Spleen (tissue), 11 donors: ENCODE measurements at regions not wholly inside any gene's neighbourhood (a gene's known extent, or its start where the extent isn't known, plus 50 kb on each side); places are given as distances from the start of the nearest gene placed in this dataset.

Experiments
- DNase-seq: peaks from one replicate; pipeline ENCODE4 v3.0.0-alpha.2; 2020
- H3K27ac ChIP-seq, 8 donors: fragments of 200-600 bp; sonication (generic) in 7 of 8; 1 replicate in 4 of 8; 2 replicates in 4 of 8; pipeline versions ENCODE4 v1.5.0 to v1.8.0; 2016 to 2021; ENCODE audit warnings: inconsistent platforms in 4 of 8, mild to moderate bottlenecking in 4 of 8, moderate library complexity in 1 of 8
- H3K27me3 ChIP-seq, 7 donors: fragments of 200-600 bp; sonication (generic) in 6 of 7; replicated peaks in 1 of 7; 1 replicate in 4 of 7; 2 replicates in 3 of 7; pipeline versions ENCODE4 v1.5.0 to v1.8.0; 2016 to 2021; ENCODE audit warnings: inconsistent platforms in 3 of 7, mild to moderate bottlenecking in 1 of 7
- H3K36me3 ChIP-seq, 6 donors: fragments of 200-600 bp; sonication (generic) in 5 of 6; 1 replicate in 4 of 6; 2 replicates in 2 of 6; pipeline versions ENCODE4 v1.5.0 to v1.8.0; 2016 to 2021; ENCODE audit warnings: inconsistent platforms in 2 of 6
- H3K4me1 ChIP-seq, 6 donors: fragments of 200-600 bp; sonication (generic) in 5 of 6; 1 replicate in 3 of 6; 2 replicates in 3 of 6; pipeline versions ENCODE4 v1.5.0 to v1.8.0; 2016 to 2021; ENCODE audit warnings: inconsistent platforms in 3 of 6
- H3K4me3 ChIP-seq, 8 donors: fragments of 200-600 bp; sonication (generic) in 7 of 8; 1 replicate in 4 of 8; 2 replicates in 4 of 8; pipeline versions ENCODE4 v1.5.0 to v1.8.0; 2016 to 2021; ENCODE audit warnings: inconsistent platforms in 4 of 8, mild to moderate bottlenecking in 4 of 8, moderate library complexity in 2 of 8
- H3K9me3 ChIP-seq, 8 donors: fragments of 200-600 bp; sonication (generic) in 7 of 8; 1 replicate in 4 of 8; 2 replicates in 4 of 8; pipeline versions ENCODE4 v1.5.0 to v1.8.0; 2016 to 2021; ENCODE audit warnings: inconsistent platforms in 4 of 8
- CTCF ChIP-seq, 11 experiments: fragments of 200-600 bp in 7 of 11; fragments of 450-650 bp in 4 of 11; sonication (generic) in 4 of 11; IDR thresholded peaks in 8 of 11; conservative IDR thresholded peaks in 3 of 11; 1 replicate in 7 of 11; 2 replicates in 4 of 11; pipeline versions ENCODE4 v1.4.0 to v1.8.0; 2016 to 2021; ENCODE audit warnings: antibody characterized with exemption in 11 of 11, inconsistent platforms in 4 of 11, mild to moderate bottlenecking in 1 of 11
- POLR2A ChIP-seq, 3 donors: fragments of 450-650 bp; IDR thresholded peaks; one replicate each; pipeline ENCODE4 v1.5.1; 2017; ENCODE audit warnings: antibody characterized with exemption in 3 of 3, mild to moderate bottlenecking in 1 of 3
- POLR2AphosphoS5 ChIP-seq, 3 donors: sonication (generic); formaldehyde crosslinking; IDR thresholded peaks; one replicate each; pipeline ENCODE4 v1.5.1; 2017; ENCODE audit warnings: antibody characterized with exemption in 3 of 3
- WGBS, 5 donors: extraction: QIAGEN DNeasy Blood & Tissue Kit in 3 of 5; methylation state at CpG; one replicate each; pipeline versions ENCODE4 v1.1.5 to v1.1.7; 2013 to 2018; 5-methylcytosine and 5-hydroxymethylcytosine counted together
- intact Hi-C: fragments of 100-400 bp; cut with DNase I; formaldehyde crosslinking; loops from one replicate; pipeline ENCODE4 v1.15.0; 2023; ENCODE audit warnings: low total_unique reads
- donor health status: healthy with polysubstance abuse.
- donor health status: DM: no; HTN: no; CAD: no; lungs with moderate emphysema.
- donor health status: DM: no; HTN: no; CAD: no.
- donor health status: Bipolar disorder and iron deficiency.
- donor health status: healthy.
- donor health status: DM: no; HTN: no; CAD: no.
- donor health status: DM: yes; HTN: yes; CAD: no.

GRCh38 chr1:195958131-195958530 is 650.1 kb downstream of the KCNT2 start:
- Histone ChIP-seq H3K4me3 (no peak overlapping the region), H3K4me1 (no peaks in the 10 kb centered on the region), H3K27me3 (no peaks in the 10 kb centered on the region), H3K27ac (no peak overlapping the region), H3K36me3 (no peaks in the 10 kb centered on the region), H3K9me3 (no peaks in the 10 kb centered on the region)
- intact Hi-C loops = no loop called here
- DNase-seq = no peak
- 73 to 85% (median 82%) methylated on average over 4 of the region's 4 CpGs for WGBS, 5 donors
- no peak for TF ChIP-seq POLR2A (IDR thresholded peaks at IDR 0.05)
- TF ChIP-seq CTCF (IDR thresholded peaks at IDR 0.05 in 8 of 11, conservative IDR thresholded peaks at IDR 0.05 in 3 of 11) = no peak
- no peak for TF ChIP-seq POLR2AphosphoS5 (IDR thresholded peaks at IDR 0.05)

GRCh38 chr1:195956845-195957244 is 651.4 kb downstream of the KCNT2 start:
- Histone ChIP-seq H3K27ac (no peak overlapping the region), H3K4me1 (no peaks in the 10 kb centered on the region), H3K36me3 (no peaks in the 10 kb centered on the region), H3K4me3 (no peak overlapping the region), H3K9me3 (no peaks in the 10 kb centered on the region), H3K27me3 (no peaks in the 10 kb centered on the region)
- 84 to 89% (median 86%) methylated on average over 3 of the region's 3 CpGs for WGBS, 5 donors
- intact Hi-C loops = no loop called here
- no peak for DNase-seq
- TF ChIP-seq POLR2AphosphoS5 (IDR thresholded peaks at IDR 0.05) (no peak), POLR2A (IDR thresholded peaks at IDR 0.05) (no peak), CTCF (IDR thresholded peaks at IDR 0.05 in 8 of 11, conservative IDR thresholded peaks at IDR 0.05 in 3 of 11) (no peak)

- no peaks in the 10 kb centered on the region for H3K36me3 ChIP-seq
- 75 to 87% (median 83%) methylated on average over 6 of the region's 6 CpGs for WGBS, 5 donors
- no peak overlapping the region for H3K4me3 ChIP-seq
- no peaks in the 10 kb centered on the region for H3K27me3 ChIP-seq
- no peak overlapping the region for H3K27ac ChIP-seq
- intact Hi-C loops = no loop called here
- no peak for TF ChIP-seq CTCF (IDR thresholded peaks at IDR 0.05 in 8 of 11, conservative IDR thresholded peaks at IDR 0.05 in 3 of 11)
- no peak for TF ChIP-seq POLR2A (IDR thresholded peaks at IDR 0.05)
- TF ChIP-seq POLR2AphosphoS5 (IDR thresholded peaks at IDR 0.05) = no peak
- H3K4me1 ChIP-seq = no peaks in the 10 kb centered on the region
- no peak for DNase-seq
- no peaks in the 10 kb centered on the region for H3K9me3 ChIP-seq
Observed at GRCh38 chr1:195954848-195955247, 653.4 kb downstream of the KCNT2 start.

GRCh38 chr1:195951313-195951712 is 656.9 kb downstream of the KCNT2 start:
- no peak for DNase-seq
- no peaks in the 10 kb centered on the region for H3K27me3 ChIP-seq
- no peaks in the 10 kb centered on the region for H3K9me3 ChIP-seq
- intact Hi-C loops = no loop called here
- H3K4me1 ChIP-seq = no peaks in the 10 kb centered on the region
- no peaks in the 10 kb centered on the region for H3K36me3 ChIP-seq
- no peak overlapping the region for H3K27ac ChIP-seq
- no peak for TF ChIP-seq CTCF (IDR thresholded peaks at IDR 0.05 in 8 of 11, conservative IDR thresholded peaks at IDR 0.05 in 3 of 11)
- TF ChIP-seq POLR2AphosphoS5 (IDR thresholded peaks at IDR 0.05) = no peak
- TF ChIP-seq POLR2A (IDR thresholded peaks at IDR 0.05) = no peak
- H3K4me3 ChIP-seq = no peak overlapping the region
- WGBS, 5 donors = 61 to 70% (median 68%) methylated on average over 2 of the region's 2 CpGs
